HG02840 (cell line): ENCODE measurements at regions not wholly inside any gene's neighbourhood (a gene's known extent, or its start where the extent isn't known, plus 50 kb on each side); places are given as distances from the start of the nearest gene placed in this dataset.

ENCODE experiments used
- ATAC-seq: cut with Tn5 transposase; IDR thresholded peaks from one replicate; pipeline ENCODE4 v1.9.1; 2021; ENCODE audit warnings: mild to moderate bottlenecking, moderate library complexity, moderate number of reproducible peaks; ENCODE audit not compliant: unreplicated experiment, low FRiP score

DNA sequence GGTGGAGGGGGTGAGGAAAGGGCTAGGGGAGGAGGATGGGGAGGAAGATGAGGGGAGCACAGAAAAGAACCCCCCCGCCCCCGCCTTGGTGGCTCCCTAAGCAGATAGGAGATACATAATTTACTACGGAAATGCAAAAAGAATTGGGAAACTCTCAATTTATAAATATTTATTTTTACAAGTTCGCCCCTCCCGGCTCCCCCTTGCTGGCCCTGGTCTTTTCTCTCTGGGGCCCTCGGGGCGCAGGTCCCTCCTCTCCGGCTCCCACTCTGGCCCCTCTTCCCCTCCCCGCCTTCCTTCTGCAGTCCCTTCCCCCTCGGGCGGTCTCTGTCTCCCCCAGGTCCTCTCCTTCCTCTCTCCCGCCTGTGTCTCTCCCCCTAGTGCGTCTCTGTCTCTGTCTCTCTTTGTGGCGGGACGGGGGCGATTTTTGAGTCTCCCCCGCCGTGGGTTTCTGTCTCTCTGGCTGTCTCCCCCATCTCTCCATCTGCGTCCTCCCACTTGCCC lies 173.6 kb upstream of the IER5L start:
- no peak for ATAC-seq

DNA sequence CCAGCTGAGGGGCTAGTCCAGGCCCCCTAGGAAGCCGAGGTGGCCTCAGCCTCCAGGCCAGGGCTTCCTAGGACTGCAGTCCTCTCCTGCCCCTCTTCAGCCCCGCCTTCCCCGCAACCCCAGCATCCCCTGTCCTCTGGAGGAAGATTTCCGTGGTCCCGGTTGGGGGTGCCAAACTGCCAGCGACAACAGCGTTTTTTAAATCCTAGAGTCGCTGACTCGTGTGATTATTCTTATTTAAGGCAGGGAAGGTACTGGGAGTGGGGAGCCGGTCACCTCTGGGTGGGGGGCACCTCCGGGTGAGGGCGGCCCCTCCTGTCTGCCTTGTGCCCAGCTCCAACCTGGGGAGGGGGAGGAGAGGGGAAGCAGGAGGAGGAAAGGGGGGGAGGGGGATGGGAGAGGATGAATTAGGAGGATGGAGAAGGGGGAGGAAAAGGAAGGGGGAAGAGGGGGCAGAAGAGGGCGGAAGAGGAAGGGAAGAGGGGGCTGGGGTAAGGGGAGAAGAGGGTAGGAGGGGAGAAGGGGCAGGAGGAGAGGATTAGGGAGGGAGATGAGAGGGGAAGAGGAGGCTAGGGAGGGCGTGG lies 173.1 kb upstream of the IER5L start:
- no peak for ATAC-seq

DNA sequence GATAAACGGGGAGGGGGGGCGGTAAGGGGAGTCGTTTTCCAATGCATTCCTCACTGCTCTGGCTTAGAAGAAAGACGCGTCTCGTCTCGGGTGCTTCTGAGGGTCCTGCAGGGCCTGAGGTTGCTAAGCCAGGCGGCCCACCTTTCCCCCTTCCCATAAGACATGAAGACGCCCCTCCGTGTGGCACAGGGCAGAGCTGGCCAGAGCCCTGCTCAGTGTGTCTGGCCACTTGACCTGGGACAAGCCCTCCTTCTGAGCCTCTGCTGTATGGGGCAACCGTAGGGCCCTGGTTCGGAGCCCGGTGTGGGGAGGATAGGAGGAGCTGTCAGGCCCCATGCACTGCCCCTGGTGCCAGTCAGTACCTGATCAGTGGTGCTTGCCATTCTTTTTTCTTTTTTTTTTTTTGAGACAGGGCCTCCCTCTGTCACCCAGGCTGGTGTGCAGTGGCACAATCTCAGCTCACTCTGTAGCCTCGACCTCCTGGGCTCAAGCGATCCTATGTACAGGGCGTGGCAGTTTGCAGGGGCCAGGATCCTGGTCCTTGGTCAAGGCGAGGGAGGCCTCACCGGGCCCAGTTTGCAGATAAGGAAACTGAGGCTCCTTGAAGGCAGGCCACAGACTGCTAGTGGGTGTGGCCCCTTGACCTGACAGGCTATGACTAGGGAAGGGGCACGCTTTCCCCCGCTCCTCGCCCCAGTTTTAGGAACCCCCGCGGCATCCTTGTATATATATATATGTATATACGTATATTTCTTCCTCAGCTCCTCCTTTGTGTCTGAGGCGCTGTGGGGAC lies 172.3 kb upstream of the IER5L start:
- no peak for ATAC-seq

DNA sequence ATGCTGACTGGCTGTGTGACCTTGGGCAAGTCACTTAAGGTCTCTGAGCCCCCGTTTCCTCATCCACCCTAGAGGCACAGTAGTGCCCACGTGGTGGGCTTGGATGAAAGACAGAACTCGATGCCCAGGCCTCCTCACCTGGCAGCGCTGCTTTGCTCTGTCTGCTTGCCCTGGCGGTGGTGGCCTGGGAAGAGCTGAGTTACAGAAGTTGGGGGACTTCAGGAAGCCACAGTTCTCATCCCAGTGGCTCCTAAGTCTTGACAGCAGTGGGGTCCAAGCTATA lies 171.5 kb upstream of the IER5L start:
- ATAC-seq, result no peak

DNA sequence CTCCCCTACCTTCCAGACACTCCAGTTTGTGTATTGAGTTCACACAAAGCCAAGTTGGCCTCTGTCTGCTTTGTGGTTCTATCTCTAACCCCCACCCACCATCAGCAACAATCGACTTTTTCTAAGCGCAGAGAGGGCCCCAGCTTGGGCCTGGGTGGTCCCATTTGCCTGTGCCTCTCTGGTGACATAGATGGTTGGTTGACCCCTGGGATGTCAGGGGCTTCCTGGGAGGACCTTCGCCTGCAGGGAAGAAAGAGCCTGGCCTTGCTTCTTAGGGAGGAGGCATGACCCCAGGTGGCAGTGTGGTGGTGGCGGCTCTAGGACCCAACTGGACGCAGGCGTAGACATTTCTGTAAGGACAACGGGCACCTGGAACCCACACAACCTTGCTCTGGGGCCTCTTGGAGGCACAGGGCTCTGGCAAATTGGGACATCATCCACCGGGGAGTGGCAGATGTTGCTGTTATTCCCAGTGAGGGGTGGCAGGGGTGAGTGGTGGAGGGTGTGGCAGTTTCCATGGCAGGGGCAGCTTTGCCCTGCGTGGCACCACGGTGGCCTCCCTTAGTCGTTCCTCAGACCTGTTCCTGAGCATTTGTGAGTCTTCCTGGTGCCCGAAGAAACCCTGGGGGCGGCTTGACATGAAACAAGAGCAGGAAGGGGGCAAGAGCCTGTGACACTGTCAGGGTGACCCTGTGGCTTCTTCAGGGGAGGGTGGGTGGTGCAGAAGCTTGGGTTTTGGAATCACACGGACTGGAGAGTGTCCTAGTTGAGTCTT lies 171.0 kb upstream of the IER5L start:
- no peak for ATAC-seq

DNA sequence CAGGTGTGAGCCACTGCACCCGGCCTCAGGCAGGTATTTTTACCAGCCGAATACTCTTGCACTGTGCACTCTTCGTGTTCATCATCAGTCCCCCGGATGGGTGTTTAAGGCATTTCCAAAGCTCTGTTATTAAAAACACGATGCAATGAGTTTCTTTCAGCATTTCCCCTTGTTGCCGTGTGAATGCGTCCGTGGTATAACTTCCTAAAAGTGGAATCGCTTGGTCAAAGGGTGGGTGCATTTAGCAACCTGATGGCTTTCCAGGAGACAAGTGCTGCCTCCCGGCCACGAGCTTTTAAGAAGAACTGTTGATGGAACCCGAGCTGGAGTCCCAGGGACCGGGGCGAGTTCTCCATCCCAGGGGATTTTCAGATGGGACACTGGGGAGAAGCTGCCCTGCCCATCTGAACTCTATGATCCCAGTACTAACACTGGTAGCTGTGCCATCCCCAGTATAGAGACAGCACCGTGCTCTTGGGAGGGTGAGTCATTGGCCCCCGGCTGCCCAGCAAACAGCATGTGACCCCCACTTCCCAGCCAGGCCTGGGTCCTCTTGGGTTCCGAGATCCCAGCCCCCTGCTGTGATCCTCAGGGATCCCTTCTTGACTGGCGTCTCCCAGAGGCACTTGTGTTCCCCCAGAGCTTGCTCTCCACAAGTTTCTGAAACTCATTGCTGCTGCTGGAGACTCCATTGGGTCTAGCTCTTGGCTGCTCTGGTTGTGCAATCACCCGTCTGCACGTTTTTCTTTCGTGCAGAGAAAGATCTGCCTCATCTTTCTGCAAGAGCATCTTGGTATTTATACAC lies 169.5 kb upstream of the IER5L start:
- ATAC-seq, result no peak

DNA sequence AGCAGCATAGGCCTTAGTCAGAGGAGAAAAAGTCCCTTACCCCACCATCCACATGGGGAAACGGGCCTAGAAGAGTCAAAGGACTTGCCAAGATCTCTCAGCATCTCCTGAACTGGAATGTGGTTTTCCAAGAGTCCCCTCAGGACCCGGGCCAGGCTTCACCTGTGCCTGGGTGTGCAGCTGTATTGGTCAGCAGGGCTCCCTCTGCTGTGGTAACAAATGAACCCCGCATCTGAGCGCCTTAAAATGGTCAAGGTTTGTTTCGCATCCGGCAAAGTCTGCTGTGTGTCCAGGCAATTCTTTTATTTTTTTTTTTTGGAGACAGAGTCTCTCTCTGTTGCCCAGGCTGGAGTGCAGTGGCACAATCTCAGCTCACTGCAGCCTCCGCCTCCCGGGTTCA lies 168.0 kb upstream of the IER5L start:
- no peak for ATAC-seq

DNA sequence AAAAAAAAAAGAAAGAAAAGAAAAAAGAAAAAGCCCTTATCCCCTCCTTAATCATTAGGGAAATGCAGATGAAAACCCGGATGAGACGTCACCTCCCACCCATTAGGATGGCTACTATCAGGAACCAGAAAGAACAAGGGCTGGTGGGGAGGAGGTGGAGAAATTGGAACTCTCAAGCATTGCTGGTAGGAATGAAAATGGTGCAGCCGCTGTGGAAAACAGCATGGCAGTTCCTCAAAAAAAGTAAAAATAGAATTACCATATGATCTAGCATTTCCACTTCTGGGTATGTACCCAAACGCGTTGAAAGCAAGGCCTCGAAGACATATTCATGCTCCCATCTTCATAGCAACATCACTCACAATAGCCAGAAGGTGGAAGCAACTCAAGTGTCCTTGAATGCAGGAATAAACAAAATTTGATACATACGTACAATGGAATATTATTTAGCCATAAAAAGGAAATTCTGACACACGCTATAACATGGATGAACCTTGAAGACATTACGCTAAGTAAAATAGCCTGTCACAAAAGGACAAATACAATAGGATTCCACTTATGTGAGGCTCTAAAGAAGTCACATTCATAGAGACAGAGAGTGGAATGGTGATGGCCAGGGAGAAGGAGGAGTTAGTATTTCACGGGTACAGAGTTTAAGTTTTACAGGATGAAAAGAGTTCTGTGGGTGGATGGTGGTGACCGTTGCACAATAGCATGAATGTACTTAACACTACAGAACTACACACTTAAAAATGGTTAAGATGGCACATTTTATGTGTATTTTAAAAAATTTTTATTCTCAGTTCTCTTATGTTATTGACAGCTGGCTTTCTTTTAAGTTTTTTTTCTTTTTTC lies 166.8 kb upstream of the IER5L start:
- no peak for ATAC-seq

DNA sequence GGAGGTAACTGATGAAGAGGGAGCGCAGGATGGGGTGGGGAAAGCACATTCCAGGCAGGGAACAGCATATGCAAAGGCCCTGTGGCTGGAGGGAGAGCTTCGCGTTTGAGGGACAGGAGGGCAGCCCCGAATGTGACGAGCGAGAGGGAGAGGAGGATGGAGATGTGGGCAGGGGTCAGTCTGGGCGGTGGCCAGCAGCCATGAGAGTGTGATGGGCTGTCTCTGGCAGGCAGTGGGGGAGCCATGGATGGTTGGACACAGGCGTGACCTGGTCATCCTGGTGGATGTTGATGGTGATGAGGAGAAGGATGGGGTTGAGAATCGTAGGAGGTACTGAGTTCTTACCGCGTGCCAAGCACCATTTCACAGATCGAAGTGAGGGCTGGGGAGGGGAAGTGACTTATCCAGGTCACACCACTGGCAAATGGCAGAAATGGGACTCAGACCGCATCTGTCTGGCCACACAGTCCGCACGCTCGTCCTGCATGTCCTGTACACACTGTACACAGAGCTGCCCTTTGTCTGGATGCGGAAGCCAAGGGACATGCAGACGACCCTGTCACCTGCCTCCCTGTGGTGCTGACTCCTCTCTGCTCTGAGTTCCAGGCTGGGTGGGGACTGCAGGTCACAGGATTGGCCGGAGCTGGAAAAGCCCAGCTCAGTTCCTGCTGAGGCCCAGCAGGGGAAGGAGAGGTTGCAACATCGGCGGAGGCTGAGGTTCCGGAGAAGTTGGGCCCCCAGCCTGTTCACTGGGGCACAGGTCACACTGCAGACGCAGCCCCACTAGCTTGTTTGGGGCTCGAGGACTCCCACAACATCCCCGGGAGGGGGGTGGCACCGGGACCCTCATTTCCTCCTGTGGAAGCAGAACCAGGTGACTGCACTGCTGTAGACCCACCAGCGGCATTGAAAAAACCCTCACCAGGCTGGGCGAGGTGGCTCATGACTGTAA lies 165.6 kb upstream of the IER5L start:
- ATAC-seq, result no peak

DNA sequence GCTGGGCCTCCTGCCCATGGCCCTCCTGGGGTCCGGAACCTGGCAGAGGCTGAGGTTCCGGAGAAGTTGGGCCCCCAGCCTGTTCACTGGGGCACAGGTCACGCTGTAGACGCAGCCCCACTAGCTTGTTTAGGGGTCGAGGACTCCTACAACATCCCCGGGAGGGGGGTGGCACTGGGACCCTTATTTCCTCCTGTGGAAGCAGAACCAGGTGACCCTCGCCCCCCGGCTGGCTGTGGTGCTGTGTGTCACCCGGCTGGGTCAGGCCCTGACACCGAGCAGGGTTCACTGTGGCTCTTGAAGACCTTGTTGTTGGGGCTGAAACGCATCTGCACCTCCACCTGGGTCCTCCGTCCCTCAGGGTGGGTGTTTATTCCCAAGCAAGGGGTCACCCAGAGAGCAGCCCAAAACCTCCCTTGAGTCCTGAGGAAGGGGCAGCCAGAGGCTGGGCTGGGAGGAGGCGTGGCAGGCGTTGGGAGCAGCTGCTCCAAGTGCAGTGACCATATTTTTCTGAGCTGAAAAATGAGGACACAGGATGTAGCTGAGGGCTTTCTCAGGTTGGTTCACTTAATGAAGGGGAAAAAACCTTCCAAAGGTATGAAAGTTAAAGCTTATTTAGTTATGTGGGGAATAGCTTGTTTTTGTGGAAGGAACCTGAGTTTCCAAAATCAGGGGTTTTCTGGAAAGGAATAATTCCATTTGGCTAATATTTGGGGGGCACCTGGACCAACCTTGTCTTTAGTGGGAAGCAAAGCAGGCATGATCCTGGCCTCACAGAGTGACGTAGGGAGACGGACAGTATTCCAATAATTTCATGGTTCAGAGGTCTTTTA lies 164.7 kb upstream of the IER5L start:
- no peak for ATAC-seq

DNA sequence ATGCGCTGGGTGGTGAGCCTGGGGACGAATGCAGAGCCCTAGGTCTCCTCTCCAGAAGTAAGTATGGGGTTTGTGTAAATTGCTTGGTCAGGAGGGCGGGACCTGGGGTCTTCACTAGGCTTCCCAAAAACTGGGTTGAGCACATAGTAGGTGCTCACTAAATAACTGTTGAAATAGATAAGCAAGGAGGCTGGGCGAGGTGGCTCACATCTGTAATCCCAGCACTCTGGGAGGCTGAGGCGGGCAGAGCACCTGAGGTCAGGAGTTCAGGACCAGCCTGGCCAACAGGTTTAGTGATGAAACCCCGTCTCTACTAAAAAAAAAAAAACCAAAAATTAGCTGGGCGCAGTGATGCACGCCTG lies 163.9 kb upstream of the IER5L start:
- no peak for ATAC-seq

DNA sequence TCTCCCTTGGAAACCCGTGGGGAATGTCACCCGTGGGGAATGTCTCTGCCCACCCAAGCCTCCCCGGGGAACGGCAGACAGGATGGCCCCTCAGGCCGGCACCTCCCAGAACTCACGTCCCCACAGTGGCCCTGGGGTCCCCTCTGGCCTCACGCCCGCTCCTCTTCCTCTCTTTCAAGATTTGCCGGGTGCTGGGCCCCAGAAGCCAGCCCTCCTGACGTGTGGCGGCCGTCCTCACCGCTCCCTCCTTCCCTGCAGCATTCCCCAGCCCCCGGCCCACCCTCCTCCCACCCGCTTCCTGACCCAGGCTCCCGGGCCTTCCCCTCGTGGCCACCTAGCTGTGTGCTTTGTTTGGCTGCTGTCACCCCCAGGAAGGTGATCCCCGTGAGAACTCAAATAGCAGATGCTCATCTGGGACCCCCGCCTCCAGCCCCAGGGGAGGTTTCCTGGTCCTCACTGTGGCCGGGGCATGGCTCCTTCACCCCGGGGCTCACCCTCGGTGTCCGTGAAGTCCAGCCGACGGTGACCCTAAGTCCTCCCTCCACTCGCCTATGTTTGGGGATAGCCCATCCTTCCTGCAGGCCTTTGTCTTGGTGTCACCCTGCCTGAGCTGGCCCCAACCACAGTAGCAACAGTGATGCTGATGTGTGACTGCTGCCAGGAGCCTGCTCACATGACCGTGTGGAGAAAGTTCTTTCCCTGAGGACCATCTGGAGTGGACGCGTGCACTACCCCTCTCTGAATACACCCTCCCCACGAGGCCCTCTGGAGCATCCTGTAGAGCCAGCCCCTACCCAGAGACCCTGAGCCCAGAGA lies 163.3 kb upstream of the IER5L start:
- ATAC-seq, result no peak

DNA sequence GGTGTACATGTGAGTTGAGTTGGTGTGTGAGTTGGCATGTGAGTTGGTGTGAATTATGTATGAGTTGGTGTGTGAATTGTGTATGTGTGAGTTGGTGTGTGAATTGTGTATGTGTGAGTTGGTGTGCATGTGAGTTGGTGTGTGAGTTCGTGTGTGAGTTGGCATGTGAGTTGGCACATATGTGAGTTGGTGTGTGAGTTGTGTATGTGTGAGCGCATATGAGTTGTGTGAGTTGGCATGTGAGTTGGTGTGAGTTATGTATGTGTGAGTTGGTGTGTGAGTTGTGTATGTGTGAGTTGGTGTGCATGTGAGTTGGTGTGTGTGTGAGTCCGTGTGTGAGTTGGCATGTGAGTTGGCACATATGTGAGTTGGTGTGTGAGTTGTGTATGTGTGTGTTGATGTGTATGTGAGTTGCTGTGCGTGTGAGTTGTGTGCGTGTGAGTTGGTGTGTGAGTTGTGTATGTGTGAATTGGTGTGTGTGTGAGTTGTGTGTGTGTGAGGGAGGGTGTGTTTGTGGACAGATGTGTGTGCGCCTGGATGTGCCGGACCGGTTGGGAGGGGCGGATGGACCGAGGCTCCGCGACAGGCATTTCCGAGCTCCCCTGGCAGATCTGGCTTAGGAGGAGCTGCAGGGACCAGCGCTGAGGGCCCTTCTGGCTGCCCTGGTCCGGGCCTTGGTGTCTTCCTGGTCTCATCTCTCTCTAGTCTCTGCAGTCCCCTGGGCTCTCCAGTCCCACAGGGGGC lies 162.5 kb upstream of the IER5L start:
- no peak for ATAC-seq

DNA sequence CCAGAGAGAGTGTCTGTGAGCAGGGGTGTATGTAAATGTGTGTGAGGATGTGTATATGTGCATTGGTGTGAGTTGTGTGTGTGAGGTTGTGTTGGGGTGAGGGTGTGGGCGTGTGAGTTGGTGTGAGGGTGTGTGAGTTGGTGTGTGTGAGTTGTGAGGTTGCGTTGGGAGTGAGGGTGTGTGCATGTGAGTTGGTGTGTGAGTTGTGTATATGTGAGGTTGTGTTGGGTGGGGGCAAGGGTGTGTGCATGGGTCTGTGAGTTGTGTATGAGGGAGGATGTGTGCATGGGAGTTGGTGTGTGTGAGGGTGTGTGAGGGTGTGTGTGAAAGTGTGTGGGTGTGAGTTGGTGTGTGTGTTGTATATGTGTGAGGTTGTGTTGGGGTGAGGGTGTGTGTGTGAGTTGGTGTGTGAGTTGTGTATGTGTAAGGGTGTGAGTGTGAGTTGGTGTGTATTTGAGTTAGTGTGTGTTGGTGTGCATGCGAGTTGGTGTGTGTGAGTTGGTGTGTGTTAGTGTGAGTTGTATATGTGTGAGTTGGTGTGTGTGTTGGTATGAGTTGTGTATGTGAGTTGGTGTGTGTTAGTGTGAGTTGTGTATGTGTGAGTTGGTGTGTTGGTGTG lies 161.6 kb upstream of the IER5L start:
- no peak for ATAC-seq

DNA sequence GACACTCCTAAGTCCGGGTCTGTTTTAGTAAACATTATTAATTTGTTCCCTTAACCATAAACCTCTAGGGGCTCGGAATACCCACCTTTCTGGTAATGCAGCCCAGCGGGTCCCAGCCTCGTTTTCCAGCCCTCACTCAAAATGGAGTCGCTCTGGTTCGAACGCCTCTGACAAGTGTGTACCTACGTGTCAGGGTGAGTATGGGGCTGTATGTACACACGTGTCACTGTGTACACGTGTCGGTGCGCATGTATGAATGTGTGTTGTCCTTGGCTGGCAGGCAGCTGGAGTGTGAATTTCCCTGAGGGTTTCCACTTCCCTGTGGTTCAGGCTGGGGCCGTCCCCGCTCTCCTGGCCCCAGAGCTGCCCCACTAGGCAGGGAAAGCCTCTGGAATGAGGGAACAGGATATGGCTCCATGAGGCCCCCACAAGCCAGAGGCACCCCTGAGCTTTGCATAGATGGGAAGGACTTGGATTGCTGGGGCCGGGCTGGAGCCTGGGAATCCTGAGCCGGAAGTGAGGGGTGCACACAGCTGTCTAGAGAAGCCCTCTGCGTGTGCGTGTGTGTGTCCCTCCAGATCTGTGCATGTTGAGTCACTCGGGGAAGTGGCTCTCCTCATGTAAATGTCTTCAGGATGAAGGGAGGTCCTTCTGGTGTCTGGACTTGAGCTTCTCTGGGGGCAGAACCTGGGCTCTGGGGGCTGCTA lies 160.8 kb upstream of the IER5L start:
- no peak for ATAC-seq
